Heart right ventricle (tissue), 16 donors: ENCODE measurements at regions not wholly inside any gene's neighbourhood (a gene's known extent, or its start where the extent isn't known, plus 50 kb on each side); places are given as distances from the start of the nearest gene placed in this dataset.
A peak's percentile ranks its signal among the peaks of the same experiment; 100 is the strongest.

Source experiments
- ATAC-seq, 8 donors: fragments of 200-7000 bp; cut with Tn5 transposase; one replicate each; pipeline ENCODE4 v1.9.1; 2020; ENCODE audit warnings: mild to moderate bottlenecking in 8 of 8, moderate library complexity in 8 of 8, moderate number of reproducible peaks in 1 of 8
- DNase-seq, 2 donors: peaks; one replicate each; pipeline ENCODE4 v3.0.0-alpha.2; 2020
- H3K27ac ChIP-seq, 10 donors: fragments of 200-600 bp; sonication (generic) in 2 of 10; one replicate each; pipeline versions ENCODE4 v1.5.0 to v1.8.0; 2020 to 2022; ENCODE audit warnings: mild to moderate bottlenecking in 3 of 10
- H3K27me3 ChIP-seq, 7 donors: fragments of 200-600 bp; one replicate each; pipeline ENCODE4 v1.8.0; 2021 to 2022; ENCODE audit warnings: mild to moderate bottlenecking in 2 of 7
- H3K36me3 ChIP-seq, 9 donors: fragments of 200-600 bp; sonication (generic) in 1 of 9; one replicate each; pipeline versions ENCODE4 v1.5.0 to v1.8.0; 2020 to 2022; ENCODE audit warnings: mild to moderate bottlenecking in 2 of 9
- H3K4me1 ChIP-seq, 9 donors: fragments of 200-600 bp; sonication (generic) in 1 of 9; one replicate each; pipeline versions ENCODE4 v1.5.0 to v1.8.0; 2020 to 2022; ENCODE audit warnings: mild to moderate bottlenecking in 4 of 9
- H3K4me3 ChIP-seq, 10 donors: fragments of 200-600 bp; sonication (generic) in 2 of 10; one replicate each; pipeline versions ENCODE4 v1.5.0 to v1.8.0; 2020 to 2022; ENCODE audit warnings: mild to moderate bottlenecking in 7 of 10, moderate library complexity in 2 of 10
- H3K9me3 ChIP-seq, 11 donors: fragments of 200-600 bp in 10 of 11; sonication (generic) in 2 of 11; one replicate each; pipeline versions ENCODE4 v1.5.0 to v1.8.0; 2013 to 2022; ENCODE audit warnings: mild to moderate bottlenecking in 2 of 11, control low read depth in 1 of 11, moderate library complexity in 1 of 11
- CTCF ChIP-seq, 9 donors: fragments of 200-600 bp; sonication (generic) in 2 of 9; IDR thresholded peaks; one replicate each; pipeline versions ENCODE4 v1.5.0 to v1.8.0; 2021 to 2022; ENCODE audit warnings: antibody characterized with exemption in 9 of 9, mild to moderate bottlenecking in 5 of 9, moderate library complexity in 1 of 9
- WGBS, 2 donors: extraction: QIAGEN DNeasy Blood & Tissue Kit; methylation state at CpG; one replicate each; pipeline ENCODE4 v1.1.7; 2013; ENCODE audit warnings: inconsistent platforms in 1 of 2; 5-methylcytosine and 5-hydroxymethylcytosine counted together
- intact Hi-C, 10 donors: fragments of 100-400 bp; cut with DNase I; formaldehyde crosslinking; loops; one replicate each; pipeline versions ENCODE4 v1.11.1 to v1.14.2; 2022
- donor health status: Arrhythmogenic right ventricular cardiomyopathy.
- donor health status: ischemic (EF 13 %, LVEDD 7.1; RV severe dilation, severe dysfunction).
- donor health status: healthy with polysubstance abuse.
- donor health status: DM: no; HTN: yes; CAD: no.
- donor health status: DM: no; HTN: no; CAD: no.
- donor health status: ischemic (EF 25% LVEDD 6.9; RV normal size, moderate dysfunction).
- donor health status: ischemic (EF 25% LVEDD 5.7; RV mildly dilated, moderate dysfunction).
- donor health status: healthy.
- donor health status: DM: yes; HTN: yes; CAD: no.
- donor health status: Ischemic cardiomyopathy.
- donor health status: ischemic (EF 35%, LVEDD 5.7; RV mildly dilated, moderate dysfunction).
- donor health status: nonischemic (EF 11% LVEDD 7.7; RV severe dilation, severe dysfunction).
- donor health status: DM: yes; HTN: yes; CAD: no.
- donor health status: PGD.
- donor health status: ischemic (EF 29% LVEDD 5.4; RV normal size, mild dysfunction).
- donor health status: nonischemic (EF 23%, LVEDD 6.1; RV moderate dilation, normal function).

GRCh38 chr2:13877571-13877970 lies 754.9 kb upstream of the LRATD1 start:
- peaks cover 0 to 6% (median 0%) of the 10 kb centered on the region in 11 donors for H3K9me3 ChIP-seq
- DNase-seq (no peak), ATAC-seq (no peak)
- WGBS, 2 donors: 92 to 95% methylated on average over 2 of the region's 2 CpGs
- no peaks in the 10 kb centered on the region for H3K36me3 ChIP-seq
- no peak for TF ChIP-seq CTCF (IDR thresholded peaks at IDR 0.05)
- intact Hi-C loops: loop anchor here in 1 of 10 donors (5.0 kb wide), 1 partner anchor 55 kb away; no protein-coding TSS in a partner anchor
- H3K27me3 ChIP-seq: no peaks in the 10 kb centered on the region
- no peak overlapping the region for H3K4me3 ChIP-seq
- H3K4me1 ChIP-seq: no peaks in the 10 kb centered on the region
- H3K27ac ChIP-seq: peak overlapping the region in 2 of 10 donors; percentile 1 to 26

DNA sequence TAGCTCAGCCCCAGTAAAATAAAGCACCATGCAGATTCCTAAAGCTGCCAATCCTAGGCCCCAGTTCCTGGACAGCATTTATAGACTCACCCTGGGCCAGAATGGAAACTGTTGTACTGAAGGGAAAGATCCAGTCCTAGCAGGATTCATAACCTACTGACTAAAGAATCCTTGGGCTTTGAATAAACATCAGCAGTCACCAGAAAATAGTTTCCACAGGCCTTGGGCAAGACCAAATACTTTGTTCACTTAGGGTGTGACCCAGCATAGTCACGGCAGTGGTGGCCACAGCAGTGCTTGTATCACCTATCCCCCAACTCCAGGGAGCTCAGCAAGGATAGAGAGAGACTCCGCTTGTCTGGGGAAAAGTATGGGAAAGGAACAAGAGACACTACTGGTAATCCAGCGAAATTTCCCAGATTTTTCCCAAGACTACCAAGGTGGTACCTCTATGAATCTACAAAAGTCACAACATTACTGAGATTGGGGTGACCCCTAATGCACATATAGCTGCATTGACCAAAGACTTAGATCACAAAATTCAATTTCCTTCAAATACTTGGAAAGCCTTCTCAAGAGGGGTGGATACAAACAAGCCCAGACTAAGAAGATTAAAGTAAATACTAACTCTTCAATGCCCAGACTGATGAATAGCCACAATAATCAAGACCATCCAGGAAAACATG lies 748.1 kb upstream of the LRATD1 start:
- TF ChIP-seq CTCF (IDR thresholded peaks at IDR 0.05): peak in 2 of 9 donors; percentile 12 to 17
- intact Hi-C loops: no loop called here
- ATAC-seq: no peak
- H3K4me1 ChIP-seq: no peaks in the 10 kb centered on the region
- no peaks in the 10 kb centered on the region for H3K27me3 ChIP-seq
- no peak overlapping the region for H3K27ac ChIP-seq
- H3K36me3 ChIP-seq: no peaks in the 10 kb centered on the region
- peaks cover 0 to 24% (median 0%) of the 10 kb centered on the region in 11 donors for H3K9me3 ChIP-seq
- 86% methylated on average over 3 of the region's 3 CpGs for WGBS, 2 donors
- no peak for DNase-seq
- no peak overlapping the region for H3K4me3 ChIP-seq

DNA sequence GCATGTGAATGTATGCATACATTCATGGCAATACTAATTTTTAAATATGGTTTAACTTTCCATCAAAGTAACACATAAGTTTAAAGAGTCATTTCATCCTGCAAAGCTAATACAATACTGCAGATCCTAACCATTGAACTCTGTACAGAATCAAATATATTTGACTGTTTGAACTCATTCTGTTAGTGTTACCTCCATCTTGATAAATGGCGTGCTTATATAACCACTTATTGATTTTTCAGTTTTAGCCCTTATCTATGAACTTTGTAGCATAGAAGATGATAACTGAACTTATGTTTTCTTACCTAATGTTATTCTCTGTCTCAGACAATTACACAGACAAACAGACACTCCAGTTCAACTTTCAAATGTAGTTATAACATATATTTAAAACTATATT lies 731.0 kb upstream of the LRATD1 start:
- DNase-seq (no peak), ATAC-seq (no peak)
- Histone ChIP-seq H3K27me3 (no peaks in the 10 kb centered on the region), H3K27ac (no peak overlapping the region), H3K36me3 (no peaks in the 10 kb centered on the region), H3K4me1 (no peaks in the 10 kb centered on the region), H3K4me3 (no peak overlapping the region), H3K9me3 (peaks cover 0 to 4% (median 0%) of the 10 kb centered on the region in 11 donors)
- 85 to 86% methylated on average over 1 of the region's 1 CpG for WGBS, 2 donors
- intact Hi-C loops: no loop called here
- TF ChIP-seq CTCF (IDR thresholded peaks at IDR 0.05): no peak

- 69 to 71% methylated on average over 2 of the region's 2 CpGs for WGBS, 2 donors
Observed at GRCh38 chr2:13905831-13906230, 726.7 kb upstream of the LRATD1 start.

More at GRCh38 chr2:13905831-13906230, 726.7 kb upstream of the LRATD1 start:
- ATAC-seq (no peak), DNase-seq (no peak)
- Histone ChIP-seq H3K9me3 (peaks cover 0 to 3% (median 0%) of the 10 kb centered on the region in 11 donors), H3K4me3 (no peak overlapping the region), H3K4me1 (no peaks in the 10 kb centered on the region), H3K36me3 (no peaks in the 10 kb centered on the region), H3K27ac (no peak overlapping the region), H3K27me3 (no peaks in the 10 kb centered on the region)
- intact Hi-C loops: no loop called here
- no peak for TF ChIP-seq CTCF (IDR thresholded peaks at IDR 0.05)
